GM21423 (cell line): ENCODE measurements at regions not wholly inside any gene's neighbourhood (a gene's known extent, or its start where the extent isn't known, plus 50 kb on each side); places are given as distances from the start of the nearest gene placed in this dataset.
A peak's percentile ranks its signal among the peaks of the same experiment; 100 is the strongest.
"Not testable (repeated sequence)": the region's sequence is repeated elsewhere in the genome, so short reads cannot be mapped to it uniquely, and the experiment has no call there.

Source experiments
- ATAC-seq: cut with Tn5 transposase; IDR thresholded peaks from one replicate; pipeline ENCODE4 v1.9.1; 2021; ENCODE audit warnings: mild to moderate bottlenecking, moderate library complexity; ENCODE audit not compliant: unreplicated experiment

DNA sequence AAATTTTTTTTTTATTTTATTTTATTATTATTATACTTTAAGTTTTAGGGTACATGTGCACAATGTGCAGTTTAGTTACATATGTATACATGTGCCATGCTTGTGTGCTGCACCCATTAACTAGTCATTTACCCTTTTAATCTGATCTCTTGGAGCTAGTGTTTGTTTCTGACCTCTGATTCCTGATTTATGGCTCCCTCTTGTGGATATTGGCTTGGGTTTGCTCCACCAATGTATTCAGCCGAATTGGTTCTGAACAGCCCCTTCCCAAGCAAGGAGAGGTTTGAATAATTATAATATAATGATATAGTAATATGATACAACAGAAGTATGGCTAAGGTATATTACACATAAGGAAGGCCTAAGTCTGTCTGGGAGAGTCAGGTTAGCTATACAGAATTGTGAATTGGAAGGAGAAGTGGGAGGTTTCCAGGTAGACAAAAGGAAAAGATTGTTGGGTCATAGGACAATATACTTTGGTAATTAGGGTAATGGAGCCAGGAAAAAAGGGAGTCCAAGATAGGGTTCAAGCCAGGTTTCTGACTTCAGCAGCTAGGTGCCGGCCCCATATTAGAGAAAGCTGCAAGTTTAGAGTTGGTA, 53.1 kb upstream of the HMCN1 start:
- peak; percentile 54 for ATAC-seq

DNA sequence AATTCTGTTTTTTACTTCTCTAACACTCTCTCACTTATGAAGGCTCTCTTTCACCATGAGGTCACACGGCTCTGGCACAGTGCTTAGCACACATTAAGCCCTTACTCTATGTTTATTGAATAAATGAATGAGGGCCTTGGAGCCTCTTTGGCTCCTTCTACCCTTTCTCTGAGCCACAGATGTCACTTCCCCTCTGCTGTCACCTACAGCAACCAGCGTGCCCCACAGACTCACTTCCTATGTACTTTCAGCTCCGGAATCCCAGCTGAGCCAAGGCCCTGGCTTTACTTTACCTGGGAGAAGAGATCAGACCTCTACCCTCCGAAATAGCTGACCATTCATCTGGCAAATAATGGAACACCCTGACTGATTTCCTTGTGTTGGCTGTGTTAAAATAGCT, 53.7 kb upstream of the HMCN1 start:
- no peak for ATAC-seq

DNA sequence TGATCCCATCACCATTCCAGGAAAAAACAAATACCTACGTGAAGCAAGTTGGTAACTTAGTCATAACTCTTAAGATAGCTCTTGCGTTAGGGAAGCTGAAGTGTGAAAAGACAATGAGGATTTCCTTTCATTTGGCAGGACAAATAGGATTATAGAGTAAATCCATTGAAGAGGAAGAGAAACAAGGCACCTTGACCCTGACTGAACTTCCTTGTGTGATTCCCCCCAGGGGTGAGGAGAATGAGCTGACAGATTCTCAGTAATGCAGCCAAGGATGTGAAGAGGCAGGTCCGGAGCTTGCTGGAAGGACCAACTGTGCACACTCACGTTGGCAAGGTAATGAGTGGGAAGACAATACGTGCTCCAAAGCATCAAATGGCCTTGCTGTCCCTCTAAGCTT, 55.0 kb upstream of the HMCN1 start:
- no peak for ATAC-seq

DNA sequence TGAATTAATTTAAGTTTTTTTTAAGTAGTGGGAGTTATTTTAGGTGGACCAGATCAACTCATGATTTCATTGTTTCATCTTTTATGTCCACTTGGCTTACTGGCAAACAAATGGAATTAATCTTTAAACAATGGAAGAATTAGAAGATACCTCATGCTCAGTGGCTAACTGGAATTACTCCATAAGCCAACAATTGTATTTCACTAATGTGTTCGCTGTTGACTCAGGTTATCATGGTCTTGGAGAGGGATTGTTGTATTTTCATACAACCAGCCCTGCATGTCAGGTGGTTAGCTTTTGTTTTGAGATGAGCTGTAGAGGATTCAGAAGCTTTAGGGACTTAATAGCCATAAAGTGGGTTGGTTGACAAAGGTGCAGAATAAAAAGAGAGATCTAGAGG, 57.2 kb upstream of the HMCN1 start:
- no peak for ATAC-seq

DNA sequence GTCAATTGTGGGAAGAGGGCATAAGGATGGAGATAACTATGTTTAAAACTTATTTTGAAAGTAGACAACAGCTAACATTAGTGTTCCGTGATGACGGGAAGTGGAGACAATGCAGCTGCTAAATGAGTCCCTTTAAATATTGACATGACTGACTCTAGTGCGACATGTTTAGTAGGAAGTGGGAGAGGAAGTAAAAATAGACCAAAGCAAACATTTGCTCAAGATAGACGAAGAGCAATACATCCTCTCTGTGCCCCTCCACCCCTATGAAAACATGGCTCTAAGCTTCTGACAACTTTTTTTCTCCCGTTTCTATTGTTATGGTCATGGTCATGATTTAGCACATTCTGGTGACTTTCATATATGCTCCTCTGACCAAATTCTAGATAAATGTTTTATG, 60.0 kb upstream of the HMCN1 start:
- ATAC-seq, result peak; percentile 75

DNA sequence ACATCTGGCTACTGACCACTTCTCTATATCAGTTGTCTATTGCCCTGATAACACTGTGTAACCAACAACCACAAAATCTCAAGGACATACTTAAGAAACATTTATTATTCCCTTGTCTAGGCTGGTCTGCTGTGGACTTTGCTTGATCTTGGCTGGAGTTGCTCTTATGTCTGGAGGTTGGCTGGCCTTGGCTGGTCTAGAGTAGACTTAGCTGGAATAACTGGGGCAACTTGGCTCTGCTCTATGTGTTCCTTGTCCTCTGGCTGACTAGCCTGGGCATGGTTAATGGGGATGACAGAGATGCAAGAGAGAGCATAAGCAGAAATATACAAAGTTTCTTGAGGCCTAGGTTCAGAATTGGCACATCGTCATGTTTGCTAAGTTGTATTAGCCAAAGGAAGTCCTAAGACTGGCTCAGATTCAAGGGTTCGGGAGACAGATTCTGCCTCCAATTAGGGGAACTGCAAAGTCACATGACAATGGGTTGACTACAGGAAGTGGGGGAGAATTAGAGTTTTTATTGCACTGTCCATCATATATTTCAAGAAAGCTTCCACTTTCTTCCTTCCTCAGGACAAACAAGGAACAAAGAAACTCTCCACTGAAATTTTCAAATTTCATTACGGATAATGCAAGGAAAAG, 61.4 kb upstream of the HMCN1 start:
- ATAC-seq, result no peak

DNA sequence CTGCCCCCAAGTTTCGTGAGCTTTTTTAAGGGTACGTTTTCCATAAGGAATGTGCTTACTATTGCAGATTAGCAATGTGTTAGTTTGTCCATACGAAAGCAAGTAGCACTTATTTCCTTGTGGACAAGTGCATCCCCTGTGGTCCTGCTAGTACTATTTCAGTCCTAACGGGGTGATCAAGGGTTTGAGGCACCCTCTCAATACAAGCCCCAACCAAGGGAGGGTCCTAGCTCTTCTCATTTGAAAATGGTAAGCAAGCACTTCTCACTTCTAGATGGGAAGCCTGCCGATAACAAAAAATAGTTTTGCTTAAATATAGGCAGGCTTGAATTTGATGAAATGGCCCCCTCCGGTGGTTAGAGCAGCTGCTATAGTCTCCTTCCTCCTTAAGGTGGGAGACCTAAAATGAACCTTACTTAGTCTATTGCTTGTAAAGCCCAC, 64.0 kb upstream of the HMCN1 start:
- ATAC-seq, result peak; percentile 37

DNA sequence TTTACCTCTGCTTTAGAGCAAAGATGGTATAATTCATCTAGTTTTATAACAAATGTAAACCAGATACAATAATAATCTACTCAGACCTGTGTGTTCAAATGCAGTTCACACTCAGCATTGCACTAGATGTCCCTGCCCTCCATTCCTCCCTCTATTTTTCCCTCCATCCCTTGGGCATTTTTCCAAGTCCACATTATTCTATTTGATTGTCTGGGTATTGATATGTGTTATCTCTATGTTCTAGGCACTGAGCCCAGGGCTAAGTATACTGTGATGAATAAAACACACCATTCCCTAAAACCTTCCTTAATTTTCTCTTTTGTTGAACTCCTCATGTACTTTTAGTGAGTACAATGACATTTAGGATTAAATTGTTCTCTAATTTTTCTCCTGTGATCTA, 66.2 kb upstream of the HMCN1 start:
- no peak for ATAC-seq

DNA sequence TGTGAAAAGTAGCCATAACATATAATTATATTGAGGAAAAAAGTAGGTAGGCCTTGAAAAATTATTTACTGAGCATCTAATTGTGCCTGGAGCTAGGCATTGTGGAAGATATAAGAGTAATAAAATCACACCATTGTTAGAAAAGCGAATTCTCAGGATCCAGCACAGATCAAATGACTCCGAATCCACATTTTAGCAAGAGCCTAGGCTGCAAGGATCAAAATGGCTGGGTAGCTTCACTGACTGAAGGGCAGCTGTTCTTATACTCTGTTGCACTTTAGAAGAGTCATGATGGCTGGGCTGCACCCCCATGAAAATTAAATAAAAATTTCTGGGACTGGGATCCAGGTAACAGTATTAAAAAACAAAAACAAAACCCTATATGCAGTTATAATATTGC, 67.6 kb upstream of the HMCN1 start:
- no peak for ATAC-seq

DNA sequence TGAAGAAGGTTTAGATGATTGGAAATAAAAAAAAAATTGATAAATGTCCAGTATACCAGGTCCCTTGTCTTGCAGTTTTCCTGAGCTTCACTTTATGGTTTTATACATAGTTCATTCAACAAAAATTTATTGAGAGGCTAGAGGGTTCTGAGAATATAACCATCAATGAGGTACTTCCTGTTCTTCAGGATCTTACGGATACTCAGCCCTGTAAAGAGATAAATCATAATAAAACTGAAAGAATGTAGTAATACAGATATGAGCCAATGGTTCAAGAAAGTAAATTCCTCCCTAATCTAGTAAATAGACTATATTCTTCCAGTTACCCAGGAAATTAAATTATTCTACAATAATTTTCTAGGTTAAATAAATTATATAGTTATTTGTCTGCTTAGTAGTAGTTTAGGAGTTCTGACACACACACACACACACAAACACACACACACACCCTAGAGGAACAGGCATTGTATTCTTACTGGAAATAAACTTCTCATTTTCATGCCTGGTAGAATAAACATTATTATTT, 70.4 kb upstream of the HMCN1 start:
- ATAC-seq, result no peak

DNA sequence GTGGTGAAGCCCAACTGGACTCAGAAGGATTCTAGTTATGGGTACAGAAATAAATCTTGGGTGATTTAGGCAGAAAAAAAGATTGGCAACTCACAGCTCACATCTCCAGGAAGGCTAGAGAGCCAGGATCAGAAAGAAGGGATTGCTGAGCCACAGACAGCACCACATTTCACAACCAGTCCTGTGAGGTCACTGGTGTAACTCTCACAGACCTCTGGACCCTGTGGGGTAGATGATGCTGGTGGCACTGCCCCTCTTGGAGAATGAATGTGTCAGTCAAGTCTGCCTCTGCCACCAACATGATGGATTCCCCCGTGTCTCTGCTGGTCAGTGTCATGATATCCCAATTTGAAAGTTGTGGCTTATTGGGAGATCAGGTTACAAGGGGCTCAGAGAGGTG, 70.9 kb upstream of the HMCN1 start:
- ATAC-seq, result no peak

DNA sequence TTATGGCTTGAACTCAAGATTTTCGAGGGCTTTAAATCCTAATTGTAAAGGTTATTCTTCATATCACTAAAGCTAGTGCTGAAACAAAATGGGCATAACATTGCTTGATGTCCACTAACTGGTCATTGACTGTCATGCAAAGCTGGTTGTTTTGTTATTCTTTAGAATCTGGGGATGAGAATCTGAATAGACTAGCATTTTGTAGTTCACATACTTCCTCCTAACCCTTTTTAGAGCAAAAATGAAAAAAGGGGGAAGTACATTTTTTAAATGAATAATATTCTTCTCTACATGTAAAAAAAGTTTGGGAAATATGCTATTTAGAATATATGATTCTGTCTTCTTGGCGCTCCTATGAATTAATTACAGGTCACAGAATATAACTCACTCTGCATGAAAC, 72.2 kb upstream of the HMCN1 start:
- ATAC-seq, result no peak

DNA sequence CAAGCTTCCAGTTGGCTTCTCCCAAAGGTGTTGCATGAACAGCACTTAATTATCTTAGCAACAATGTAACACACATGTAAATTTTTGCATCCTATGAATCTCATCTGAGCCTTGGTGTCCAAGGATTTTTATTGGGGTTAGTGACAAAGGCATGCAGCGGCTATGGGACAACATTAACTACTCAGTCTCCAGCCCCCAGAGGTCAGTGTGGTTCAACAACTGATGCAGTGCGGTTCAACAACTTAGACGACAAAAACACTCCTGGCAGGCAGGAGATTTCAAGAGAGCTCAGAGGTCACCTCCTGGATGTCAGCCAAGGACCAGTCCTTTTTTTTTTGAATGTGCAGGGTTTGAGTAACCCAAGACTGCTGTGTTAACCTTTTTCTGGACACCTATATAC, 77.5 kb upstream of the HMCN1 start:
- no peak for ATAC-seq

DNA sequence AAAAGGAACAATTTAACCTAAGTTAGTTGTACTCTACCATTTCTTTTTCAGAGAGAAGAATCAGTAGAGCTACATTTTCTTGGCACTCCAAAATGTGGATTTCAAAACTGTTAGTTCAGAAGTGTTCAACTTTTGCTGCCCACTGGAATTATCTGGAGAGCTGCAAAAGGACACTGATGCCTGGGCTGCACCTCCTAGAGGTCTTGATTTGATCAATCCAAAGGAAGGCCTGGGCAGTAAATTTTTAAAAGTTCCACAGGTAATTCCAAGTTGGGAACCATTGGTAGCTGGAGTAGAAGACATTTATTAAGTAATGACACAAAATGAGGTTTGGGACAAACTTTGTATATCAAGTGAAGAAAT, 79.3 kb upstream of the HMCN1 start:
- no peak for ATAC-seq

DNA sequence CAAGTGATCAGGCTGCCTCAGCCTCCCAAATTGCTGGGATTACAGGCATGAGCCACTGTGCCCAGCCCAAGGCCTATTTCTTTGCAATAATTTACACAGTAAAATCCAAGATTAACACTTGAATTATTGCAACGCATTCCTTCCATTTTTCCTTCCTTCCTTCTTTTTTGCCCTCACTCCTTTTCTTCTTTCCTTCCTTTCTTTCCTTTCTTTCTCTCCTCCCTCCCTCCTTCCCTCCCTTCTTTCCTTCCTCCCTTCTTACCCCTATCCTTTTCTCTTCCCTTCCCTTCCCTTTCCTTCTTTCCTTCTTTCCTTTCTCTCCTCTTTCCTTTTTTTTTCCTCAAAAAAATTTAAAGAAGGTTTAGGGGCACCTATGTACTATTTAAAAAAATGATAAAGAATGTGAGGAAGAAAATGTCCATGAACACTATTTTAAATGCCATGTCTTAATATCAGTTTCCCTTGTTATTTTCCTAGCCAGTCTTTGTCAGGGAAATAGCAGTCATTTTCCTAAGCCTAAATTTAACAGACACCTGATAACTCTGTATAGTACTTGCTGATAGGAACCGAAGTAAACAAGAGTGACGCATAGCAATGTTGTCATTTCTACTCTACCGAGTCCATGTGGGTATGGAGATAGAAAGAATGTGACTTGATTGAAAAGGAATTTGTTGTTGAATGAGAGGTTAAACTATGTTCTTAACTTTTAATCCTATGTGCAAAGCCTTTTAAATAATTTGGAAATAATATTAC, 79.8 kb upstream of the HMCN1 start:
- no peak for ATAC-seq

DNA sequence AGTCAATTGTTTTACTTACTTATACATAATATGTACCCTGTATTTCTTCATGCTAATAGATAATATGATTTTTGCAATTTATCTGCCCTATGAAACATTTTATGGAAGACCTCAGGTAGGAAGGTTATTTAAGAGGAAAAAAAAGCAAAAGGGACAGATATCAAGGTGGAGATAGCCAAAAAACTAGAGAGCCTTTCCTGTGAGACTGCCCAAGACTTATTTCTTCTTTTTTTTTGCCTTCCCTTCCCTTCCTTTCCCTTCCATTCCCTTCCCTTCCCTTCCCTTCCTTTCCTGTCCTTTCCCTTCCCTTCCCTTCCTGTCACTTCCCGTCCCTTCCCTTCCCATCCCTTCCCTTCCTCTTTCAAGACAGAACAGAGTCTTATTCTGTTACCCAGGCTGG, 80.6 kb upstream of the HMCN1 start:
- ATAC-seq, result no peak

DNA sequence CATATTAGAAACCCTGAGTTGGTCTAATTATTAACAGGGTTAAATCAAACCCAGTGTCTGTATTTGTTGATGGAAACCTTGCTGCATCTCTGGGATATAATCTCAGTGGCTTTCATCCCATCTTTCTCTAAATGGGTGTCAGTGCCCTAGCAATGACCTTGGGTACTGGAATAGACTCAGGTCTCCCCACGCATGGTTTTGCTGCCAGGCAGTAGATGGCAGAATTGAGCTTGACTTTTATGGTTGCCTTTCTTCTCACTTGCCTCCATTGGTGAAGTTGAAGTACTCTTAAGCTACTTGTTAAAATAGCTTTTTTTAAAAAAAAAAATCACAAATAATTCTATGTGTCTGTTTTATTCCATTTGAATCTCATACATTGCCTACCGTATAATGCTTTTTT, 81.8 kb upstream of the HMCN1 start:
- no peak for ATAC-seq

DNA sequence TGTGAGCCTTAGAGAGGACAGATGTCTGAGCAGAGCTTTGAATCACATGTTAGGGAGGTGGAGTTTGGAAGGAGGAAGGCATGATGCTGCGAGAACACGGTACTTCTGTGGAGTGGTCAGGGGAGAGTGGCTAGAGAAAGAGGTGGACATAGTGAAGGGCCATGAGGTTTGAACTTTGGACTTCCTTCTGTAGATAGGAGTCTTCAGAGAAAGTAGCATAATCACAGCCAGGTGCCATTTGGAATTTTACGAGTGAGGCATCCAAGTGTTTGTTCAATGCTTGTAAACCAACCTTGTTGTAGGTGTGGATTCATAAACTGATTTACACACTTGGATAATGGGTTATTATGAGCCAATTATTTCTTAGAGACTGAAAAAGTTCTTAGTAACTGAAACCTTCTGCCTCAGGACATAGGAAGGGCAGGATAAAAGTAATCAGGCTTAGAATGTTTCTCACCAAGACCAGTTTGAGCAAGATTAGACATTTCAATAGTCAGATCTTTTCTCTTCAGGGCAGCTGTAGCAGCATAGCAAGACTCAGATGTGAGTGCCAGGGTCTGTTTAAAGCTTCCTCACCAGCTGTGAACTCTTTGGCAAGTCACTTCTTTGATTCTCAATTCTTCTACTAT, 83.5 kb upstream of the HMCN1 start:
- no peak for ATAC-seq

DNA sequence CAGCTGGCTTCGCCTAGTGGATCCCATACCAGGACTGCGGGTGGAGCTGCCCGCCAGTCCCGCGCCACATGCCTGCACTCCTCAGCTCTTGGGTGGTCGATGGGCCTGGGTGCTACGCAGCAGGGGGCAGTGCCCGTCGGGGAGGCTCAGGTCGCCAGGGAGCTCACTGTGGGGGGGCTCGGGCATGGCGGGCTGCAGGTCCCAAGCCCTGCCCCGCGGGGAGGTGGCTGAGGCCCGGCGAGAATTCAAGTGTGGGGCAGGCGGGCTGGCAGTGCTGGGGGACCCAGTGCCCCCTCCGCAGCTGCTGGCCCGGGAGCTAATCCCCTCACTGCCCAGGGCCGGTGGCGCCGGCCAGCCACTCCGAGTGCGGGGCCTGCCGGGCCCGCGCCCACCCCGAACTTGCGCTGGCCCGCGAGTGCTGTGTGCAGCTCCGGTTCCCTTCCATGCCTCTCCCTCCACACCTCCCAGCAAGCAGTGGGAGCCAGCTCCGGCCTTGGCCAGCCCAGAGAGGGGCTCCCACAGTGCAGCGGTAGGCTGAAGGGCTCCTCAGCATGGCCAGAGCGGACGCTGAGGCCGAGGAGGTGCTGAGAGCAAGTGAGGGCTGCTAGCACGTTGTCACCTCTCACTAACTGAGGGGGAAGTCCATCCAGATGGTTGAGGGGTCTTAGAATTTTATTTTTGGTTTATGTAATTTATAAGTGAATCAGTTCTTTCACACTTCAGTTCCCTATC, 85.2 kb upstream of the HMCN1 start:
- ATAC-seq, result no peak

DNA sequence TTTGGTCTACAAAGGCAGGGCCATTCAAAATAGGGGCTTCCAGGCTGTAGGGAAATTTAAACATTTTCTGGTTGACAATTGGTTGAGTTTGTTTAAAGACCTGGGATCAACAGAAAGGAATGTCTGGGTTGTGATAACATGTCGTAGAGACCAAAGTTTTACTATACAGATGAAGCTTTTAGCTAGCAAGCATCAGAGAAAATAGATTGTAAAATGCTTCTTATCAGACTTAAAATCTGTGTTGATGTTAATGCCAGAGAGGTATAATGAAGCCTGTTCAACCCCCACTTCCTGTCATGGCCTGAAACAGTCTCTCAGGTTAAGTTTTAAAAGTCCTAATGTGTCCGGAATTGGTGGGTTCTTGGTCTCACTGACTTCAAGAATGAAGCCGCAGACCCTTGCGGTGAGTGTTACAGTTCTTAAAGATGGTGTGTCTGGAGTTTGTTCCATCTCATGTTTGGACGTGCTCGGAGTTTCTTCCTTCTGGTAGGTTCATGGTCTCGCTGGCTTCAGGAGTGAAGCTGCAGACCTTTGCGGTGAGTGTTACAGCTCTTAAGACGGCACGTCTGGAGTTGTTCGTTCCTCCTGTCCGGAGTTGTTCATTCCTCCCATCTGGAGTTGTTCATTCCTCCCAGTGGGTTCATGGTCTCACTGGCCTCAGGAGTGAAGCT, 86.5 kb upstream of the HMCN1 start:
- ATAC-seq, result not testable (repeated sequence)
